ENCODE measurements at regions not wholly inside any gene's neighbourhood (a gene's known extent, or its start where the extent isn't known, plus 50 kb on each side); places are given as distances from the start of the nearest gene placed in this dataset.

DNA sequence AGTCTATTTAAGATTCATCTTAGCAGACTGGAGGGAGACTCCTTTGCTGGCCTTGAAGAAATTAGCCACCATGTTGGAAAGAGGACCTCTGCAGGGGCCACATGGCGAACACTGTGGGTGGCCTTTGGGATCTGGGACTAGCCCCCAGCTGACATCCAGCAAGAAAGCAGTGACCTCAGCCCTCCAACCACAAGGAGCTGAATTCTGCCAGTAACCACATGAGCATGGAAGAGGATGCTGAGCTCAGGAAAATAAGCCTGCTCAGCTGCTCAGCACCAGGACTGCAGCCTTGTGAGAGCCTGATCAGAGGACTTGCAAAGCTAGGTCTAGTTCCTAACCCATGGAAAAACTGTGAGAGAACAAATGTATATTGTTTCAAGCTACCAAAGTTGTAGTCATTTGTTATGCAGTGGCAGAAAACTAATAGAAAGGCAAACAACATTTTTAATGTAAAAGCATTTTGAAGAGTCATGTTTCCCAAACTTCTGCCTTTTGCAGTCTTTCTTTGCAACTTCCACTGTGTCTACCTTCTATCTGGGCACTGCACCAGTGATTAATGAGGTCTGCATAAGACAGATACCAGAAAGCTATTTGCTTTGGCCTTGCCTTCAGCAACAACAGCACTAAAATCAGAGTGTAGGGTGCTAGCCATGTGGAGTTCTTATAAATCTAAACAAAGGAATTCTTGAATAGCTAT is 183.7 kb downstream of the FGFR2 start:
- no peak for ATAC-seq

DNA sequence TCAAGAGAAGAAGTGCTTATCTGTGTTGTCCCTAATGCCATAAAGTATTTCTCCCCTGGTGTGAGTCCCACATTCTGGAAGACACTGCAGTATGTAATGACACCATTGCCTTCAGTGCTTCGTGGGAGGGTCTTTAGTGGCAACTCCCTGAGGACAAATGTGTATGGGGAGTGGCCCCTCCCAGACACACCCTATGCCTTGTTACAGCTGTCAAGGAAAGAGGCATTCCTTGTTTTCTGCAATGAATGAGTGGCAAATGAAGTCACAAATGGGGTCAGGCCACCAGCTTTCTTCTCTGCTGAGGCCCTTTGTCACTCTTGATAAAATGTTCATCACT is 183.2 kb downstream of the FGFR2 start:
- Mint-ChIP-seq H3K4me1 (no peaks in the 10 kb centered on the region), H3K4me3 (no peak overlapping the region), H3K27ac (no peak overlapping the region), H3K36me3 (ENCODE audit: low read depth) (no peaks in the 10 kb centered on the region), H3K27me3 (no peaks in the 10 kb centered on the region)
- no peak for ATAC-seq
- no peaks in the 10 kb centered on the region for H3K9me3 ChIP-seq (ENCODE audit: control insufficient read depth, low read length, poor library complexity, severe bottlenecking)
- DNase-seq = no peak

More for the DNA sequence above, 183.7 kb downstream of the FGFR2 start:
- H3K27me3 Mint-ChIP-seq = no peaks in the 10 kb centered on the region
- H3K4me3 Mint-ChIP-seq = no peak overlapping the region
- no peak overlapping the region for H3K27ac Mint-ChIP-seq
- H3K9me3 ChIP-seq (ENCODE audit: control insufficient read depth, low read length, poor library complexity, severe bottlenecking) = no peaks in the 10 kb centered on the region
- DNase-seq = no peak
- H3K36me3 Mint-ChIP-seq (ENCODE audit: low read depth) = no peaks in the 10 kb centered on the region
- H3K4me1 Mint-ChIP-seq = no peaks in the 10 kb centered on the region

DNA sequence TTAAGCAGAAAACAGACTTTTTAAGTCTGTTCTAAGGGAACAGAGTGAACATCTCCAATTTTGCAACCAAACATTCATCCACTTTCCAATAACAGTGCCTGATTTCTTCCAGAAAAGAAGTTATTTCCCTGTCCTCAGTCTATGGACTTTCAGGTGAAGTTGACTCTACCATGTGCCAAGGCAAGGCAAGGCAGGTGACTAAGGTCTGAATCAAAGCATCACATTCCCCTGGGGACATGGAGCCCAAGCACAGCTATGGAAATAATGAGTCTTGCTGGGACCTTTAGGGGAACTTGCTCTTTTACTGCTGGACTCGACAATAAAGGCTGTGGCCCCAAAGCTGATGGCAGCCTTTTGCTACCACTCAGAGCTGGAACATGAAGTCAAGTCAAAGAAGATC is 182.2 kb downstream of the FGFR2 start:
- H3K36me3 Mint-ChIP-seq (ENCODE audit: low read depth) = no peaks in the 10 kb centered on the region
- DNase-seq (no peak), ATAC-seq (no peak)
- H3K4me1 Mint-ChIP-seq = no peaks in the 10 kb centered on the region
- H3K9me3 ChIP-seq (ENCODE audit: control insufficient read depth, low read length, poor library complexity, severe bottlenecking) = no peaks in the 10 kb centered on the region
- no peak overlapping the region for H3K4me3 Mint-ChIP-seq
- H3K27ac Mint-ChIP-seq = no peak overlapping the region
- H3K27me3 Mint-ChIP-seq = no peaks in the 10 kb centered on the region

DNA sequence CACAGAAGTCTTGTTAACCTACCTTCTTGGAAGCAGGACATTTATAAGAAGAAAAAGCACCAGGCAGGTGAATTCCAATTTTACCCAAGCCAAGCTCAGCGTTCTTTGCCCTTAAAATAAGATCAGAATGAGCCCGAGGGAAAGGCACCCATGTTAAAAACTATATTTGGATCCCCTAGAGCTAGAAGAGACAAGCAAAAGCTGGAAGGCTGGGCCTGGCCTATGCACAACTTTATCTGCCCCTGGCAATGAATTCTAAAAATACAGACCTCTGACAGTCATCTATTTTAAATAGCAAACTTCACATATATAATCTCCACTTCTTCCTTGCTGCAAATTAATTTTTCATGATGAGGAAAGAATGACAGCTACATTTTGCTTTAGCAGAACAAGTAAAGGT is 180.9 kb downstream of the FGFR2 start:
- no peaks in the 10 kb centered on the region for H3K9me3 ChIP-seq (ENCODE audit: control insufficient read depth, low read length, poor library complexity, severe bottlenecking)
- no peak overlapping the region for H3K4me3 Mint-ChIP-seq
- DNase-seq (no peak), ATAC-seq (no peak)
- H3K36me3 Mint-ChIP-seq (ENCODE audit: low read depth) = no peaks in the 10 kb centered on the region
- H3K27ac Mint-ChIP-seq = no peak overlapping the region
- H3K27me3 Mint-ChIP-seq = no peaks in the 10 kb centered on the region
- no peaks in the 10 kb centered on the region for H3K4me1 Mint-ChIP-seq

DNA sequence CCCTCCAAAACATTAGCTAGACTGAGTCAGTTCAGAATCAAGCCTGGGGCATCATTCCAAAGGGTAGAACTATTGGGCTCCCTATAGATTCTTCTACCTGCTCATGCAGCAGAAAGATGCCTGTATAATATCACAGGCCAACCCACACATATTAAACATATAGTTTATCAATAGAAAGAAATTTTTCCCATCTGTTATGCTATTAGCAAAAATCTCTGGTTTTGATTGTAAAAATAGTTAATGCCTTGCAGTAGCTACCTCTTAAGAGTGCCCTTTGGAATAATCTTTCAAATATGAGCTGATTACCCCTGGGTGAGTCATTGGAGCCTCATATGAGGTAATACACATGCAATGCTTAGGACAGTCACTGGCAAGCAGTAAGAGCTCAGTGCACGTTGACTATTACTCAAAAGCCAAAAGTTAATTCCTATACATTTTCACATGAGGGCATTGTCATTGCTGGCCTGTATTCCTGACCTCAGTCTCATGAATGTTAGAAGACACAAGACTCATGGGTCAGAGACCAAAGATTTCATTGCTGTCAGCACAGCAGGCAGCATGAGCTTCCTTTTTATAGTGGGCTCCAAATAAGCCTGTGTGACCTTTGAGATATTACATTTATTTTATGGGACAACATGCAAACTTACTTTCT is 180.0 kb downstream of the FGFR2 start:
- no peak overlapping the region for H3K27ac Mint-ChIP-seq
- H3K9me3 ChIP-seq (ENCODE audit: control insufficient read depth, low read length, poor library complexity, severe bottlenecking) = no peaks in the 10 kb centered on the region
- no peaks in the 10 kb centered on the region for H3K27me3 Mint-ChIP-seq
- ATAC-seq (no peak), DNase-seq (no peak)
- H3K36me3 Mint-ChIP-seq (ENCODE audit: low read depth) = no peaks in the 10 kb centered on the region
- H3K4me1 Mint-ChIP-seq = no peaks in the 10 kb centered on the region
- no peak overlapping the region for H3K4me3 Mint-ChIP-seq

DNA sequence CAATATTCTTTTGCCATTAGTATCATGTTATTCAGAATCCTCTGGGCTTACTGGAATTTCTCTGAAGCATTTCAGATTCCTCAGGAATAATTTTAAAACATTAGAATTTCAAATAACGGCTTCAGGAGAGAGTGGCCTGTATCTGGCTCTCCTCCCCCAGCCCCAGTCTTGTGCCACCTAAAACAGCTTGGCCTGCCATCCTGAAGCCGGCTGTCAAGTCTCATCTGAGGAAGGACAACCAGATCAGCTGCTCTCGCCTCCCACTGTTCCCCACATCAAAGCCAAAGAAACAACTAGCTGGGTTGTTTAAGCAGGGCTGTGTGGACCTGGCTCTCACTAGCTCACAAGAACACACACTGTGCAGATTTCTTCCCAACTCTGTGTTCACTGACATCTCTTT is 178.2 kb downstream of the FGFR2 start:
- no peak for DNase-seq
- no peaks in the 10 kb centered on the region for H3K9me3 ChIP-seq (ENCODE audit: control insufficient read depth, low read length, poor library complexity, severe bottlenecking)
- Mint-ChIP-seq H3K27me3 (no peaks in the 10 kb centered on the region), H3K27ac (no peak overlapping the region), H3K36me3 (ENCODE audit: low read depth) (no peaks in the 10 kb centered on the region), H3K4me3 (no peak overlapping the region), H3K4me1 (no peaks in the 10 kb centered on the region)
- no peak for ATAC-seq

DNA sequence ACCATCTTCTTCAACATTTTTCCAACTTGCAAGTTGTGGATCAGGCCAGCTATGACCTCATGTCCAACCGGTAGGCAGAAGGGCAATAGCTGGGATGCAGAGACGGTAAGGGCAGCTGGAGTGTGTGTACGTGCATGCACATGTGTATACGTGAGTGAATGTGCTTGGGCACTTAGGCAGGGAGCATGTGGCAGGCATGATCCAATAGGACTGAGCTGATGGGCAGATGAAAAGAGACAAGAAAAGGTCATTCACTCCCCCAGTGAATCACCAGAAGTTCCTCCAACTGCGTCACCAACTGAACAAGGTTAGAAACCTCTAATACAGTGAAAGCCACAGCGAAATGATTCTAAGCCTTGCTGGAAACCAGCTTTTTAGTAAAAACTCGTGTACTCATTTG is 176.1 kb downstream of the FGFR2 start:
- no peaks in the 10 kb centered on the region for H3K9me3 ChIP-seq (ENCODE audit: control insufficient read depth, low read length, poor library complexity, severe bottlenecking)
- Mint-ChIP-seq H3K4me3 (no peak overlapping the region), H3K36me3 (ENCODE audit: low read depth) (no peaks in the 10 kb centered on the region), H3K27me3 (no peaks in the 10 kb centered on the region), H3K27ac (no peak overlapping the region), H3K4me1 (no peaks in the 10 kb centered on the region)
- ATAC-seq = no peak
- no peak for DNase-seq

DNA sequence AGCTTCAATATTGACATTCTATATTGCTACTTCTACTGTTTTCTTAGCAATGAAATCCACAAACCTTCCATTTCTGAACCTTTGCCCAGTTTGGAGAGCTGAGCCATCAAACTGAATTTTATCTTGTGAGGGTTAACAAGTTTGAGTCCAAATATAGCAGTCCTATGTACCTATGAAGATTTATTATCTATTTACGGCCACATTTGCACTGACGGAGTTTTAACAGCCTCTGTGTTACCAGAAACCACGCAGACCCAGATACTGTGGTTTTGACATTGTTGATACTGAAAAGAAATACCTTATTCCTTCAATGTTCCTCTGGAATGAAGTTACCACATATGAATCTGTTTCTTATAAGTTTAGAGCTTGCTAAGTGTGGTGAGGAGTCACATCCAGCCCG is 172.6 kb downstream of the FGFR2 start:
- Mint-ChIP-seq H3K27ac (no peak overlapping the region), H3K27me3 (no peaks in the 10 kb centered on the region), H3K4me1 (no peaks in the 10 kb centered on the region), H3K36me3 (ENCODE audit: low read depth) (no peaks in the 10 kb centered on the region), H3K4me3 (no peak overlapping the region)
- H3K9me3 ChIP-seq (ENCODE audit: control insufficient read depth, low read length, poor library complexity, severe bottlenecking) = no peaks in the 10 kb centered on the region
- DNase-seq = no peak
- no peak for ATAC-seq

DNA sequence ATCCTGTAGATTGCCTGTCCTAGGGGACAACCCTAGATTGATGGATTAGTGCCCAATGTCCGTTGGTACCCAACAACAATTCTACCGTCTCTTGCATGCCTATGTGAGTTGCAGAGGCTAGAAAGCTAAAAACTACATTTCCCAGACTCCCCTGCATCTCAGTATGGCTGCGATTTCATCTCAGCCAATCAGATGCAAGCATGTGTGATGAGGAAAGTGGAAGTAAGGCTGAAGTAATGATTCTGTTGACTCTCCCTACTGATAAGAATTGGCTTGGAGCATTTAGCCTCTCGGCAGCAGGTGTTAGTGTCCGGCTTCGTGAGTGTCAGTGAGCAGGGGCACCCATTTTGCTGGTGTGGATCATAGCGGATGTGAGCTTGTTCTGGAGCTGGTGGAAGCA is 171.9 kb downstream of the FGFR2 start:
- no peaks in the 10 kb centered on the region for H3K4me1 Mint-ChIP-seq
- no peak overlapping the region for H3K27ac Mint-ChIP-seq
- ATAC-seq = no peak
- H3K4me3 Mint-ChIP-seq = no peak overlapping the region
- H3K9me3 ChIP-seq (ENCODE audit: control insufficient read depth, low read length, poor library complexity, severe bottlenecking) = no peaks in the 10 kb centered on the region
- H3K27me3 Mint-ChIP-seq = no peaks in the 10 kb centered on the region
- no peaks in the 10 kb centered on the region for H3K36me3 Mint-ChIP-seq (ENCODE audit: low read depth)
- no peak for DNase-seq

Measured in T-helper 17 cell (primary cell).